K562 (cell line): ENCODE measurements at regions not wholly inside any gene's neighbourhood (a gene's known extent, or its start where the extent isn't known, plus 50 kb on each side); places are given as distances from the start of the nearest gene placed in this dataset.

Source experiments
- ATAC-seq: fragments of 200-7000 bp; cut with Tn5 transposase; 3 replicates; pipeline ENCODE4 v1.9.1; 2020; ENCODE audit warnings: moderate library complexity
- BruUV-seq: library from RNA; stranded (reverse); fragments of 400-500 nt; replicated peaks from 2 replicates; lab custom pipeline; 2021; lab: Mats Ljungman, UMichigan
- CTCF ChIA-PET: fragments of 300-600 bp; formaldehyde crosslinking; extraction: SDS; loops from one replicate; lab custom pipeline; 2021; ENCODE audit warnings: low intra/inter-chr PET ratio; lab: Yijun Ruan, JAX
- POLR2A ChIA-PET: fragments of 300-600, 350-650 bp; sonication (Branson Sonifier 250); formaldehyde crosslinking; extraction: SDS; loops from one replicate; lab custom pipeline; 2021; ENCODE audit warnings: antibody characterized with exemption, inconsistent platforms; lab: Yijun Ruan, JAX
- DNase-seq, 4 experiments: peaks; one replicate each; pipeline versions ENCODE4 v3.0.0 to v3.0.0-alpha.2; 2011 to 2018; ENCODE audit warnings: low spot score in 3 of 4, mixed read lengths in 3 of 4; ENCODE audit errors: extremely low read depth in 1 of 4
- FAIRE-seq: peaks from 2 replicates; lab custom pipeline; 2011; peaks lifted over from hg19 to GRCh38; lab: Jason Lieb, UNC
- H2AFZ ChIP-seq: 2 replicates; pipeline ENCODE4 v1.6.0; 2011; ENCODE audit warnings: low read depth, low read length, control low read depth, inconsistent platforms
- H3K27ac ChIP-seq: fragments of 200-600 bp; 3 replicates; pipeline ENCODE4 v1.8.0; 2011; ENCODE audit warnings: low read depth, mild to moderate bottlenecking, control low read depth, inconsistent platforms, low read length, moderate library complexity, mixed read lengths; ENCODE audit errors: extremely low read depth
- H3K27me3 ChIP-seq, 2 experiments: fragments of 300-600 bp in 1 of 2; 2 replicates in 1 of 2; 3 replicates in 1 of 2; pipeline versions ENCODE4 v1.6.0 to v1.8.0; 2011; ENCODE audit warnings: inconsistent platforms in 2 of 2, low read length in 2 of 2, mild to moderate bottlenecking in 1 of 2, mixed read lengths in 1 of 2, moderate library complexity in 1 of 2; ENCODE audit not compliant: control insufficient read depth in 2 of 2, insufficient read depth in 2 of 2
- H3K36me3 ChIP-seq: fragments of 300-600 bp; 3 replicates; pipeline ENCODE4 v1.8.0; 2011; ENCODE audit warnings: mild to moderate bottlenecking, low read length, inconsistent platforms; ENCODE audit not compliant: control insufficient read depth, insufficient read depth
- H3K4me1 ChIP-seq, 2 experiments: fragments of 200-600 bp in 1 of 2; replicated peaks in 1 of 2; 2 replicates in 1 of 2; 3 replicates in 1 of 2; pipeline versions ENCODE4 v1.5.1 to v1.8.0; 2011; ENCODE audit warnings: inconsistent platforms in 2 of 2, low read length in 2 of 2, mild to moderate bottlenecking in 1 of 2, mixed read lengths in 1 of 2, moderate library complexity in 1 of 2; ENCODE audit not compliant: control insufficient read depth in 2 of 2, insufficient read depth in 2 of 2
- H3K4me2 ChIP-seq: 2 replicates; pipeline ENCODE4 v1.6.1; 2011; ENCODE audit warnings: low read length, control low read depth, inconsistent platforms, mixed read lengths; ENCODE audit not compliant: insufficient read depth
- H3K4me3 ChIP-seq: fragments of 200-600 bp; sonication (generic), shearing (Covaris generic); 2 replicates; pipeline ENCODE4 v1.5.1; 2016; ENCODE audit warnings: control low read depth, inconsistent platforms
- H3K79me2 ChIP-seq: fragments of 200-600 bp; 3 replicates; pipeline ENCODE4 v1.8.0; 2011; ENCODE audit warnings: low read length, inconsistent platforms; ENCODE audit not compliant: control insufficient read depth, insufficient read depth
- H3K9ac ChIP-seq, 2 experiments: 2 replicates each; pipeline versions ENCODE4 v1.6.0 to v1.6.1; 2011; ENCODE audit warnings: low read depth in 2 of 2, low read length in 2 of 2, control low read depth in 1 of 2, inconsistent platforms in 1 of 2, mild to moderate bottlenecking in 1 of 2, mixed read lengths in 1 of 2; ENCODE audit not compliant: insufficient read depth in 1 of 2
- H3K9me1 ChIP-seq: one replicate; pipeline ENCODE4 v1.6.0; 2011; ENCODE audit warnings: inconsistent platforms, mild to moderate bottlenecking, low read length, moderate library complexity; ENCODE audit not compliant: control insufficient read depth, insufficient read depth
- H3K9me3 ChIP-seq: replicated peaks from 2 replicates; pipeline ENCODE4 v1.5.1; 2011; ENCODE audit warnings: low read depth, low read length, inconsistent platforms; ENCODE audit not compliant: control insufficient read depth, insufficient read depth
- H4K20me1 ChIP-seq: replicated peaks from 2 replicates; pipeline ENCODE4 v1.6.1; 2011; ENCODE audit warnings: low read length, inconsistent platforms, mixed read lengths; ENCODE audit not compliant: control insufficient read depth, insufficient read depth
- ARHGAP35 ChIP-seq: fragments of 450-650 bp; IDR thresholded peaks from 2 replicates; pipeline ENCODE4 v1.6.1; 2018; ENCODE audit not compliant: partially characterized antibody
- BRF2 ChIP-seq: IDR thresholded peaks from 3 replicates; pipeline ENCODE4 v1.6.1; 2011; ENCODE audit warnings: borderline replicate concordance, mild to moderate bottlenecking; ENCODE audit not compliant: insufficient read length, insufficient read depth
- CEBPG ChIP-seq, 3 experiments: fragments of 200-800 bp in 1 of 3; sonication (Bioruptor generic) in 1 of 3; sonication (generic) in 1 of 3; formaldehyde crosslinking in 1 of 3; IDR thresholded peaks in 2 of 3; conservative IDR thresholded peaks in 1 of 3; 2 replicates each; pipeline versions ENCODE4 v1.6.1 to v1.8.0; 2016 to 2022; ENCODE audit warnings: missing compliant biosample characterization in 2 of 3, missing genetic modification characterization in 2 of 3, mild to moderate bottlenecking in 1 of 3, missing genetic modification reagents in 1 of 3
- E2F5 ChIP-seq: sonication (generic); formaldehyde crosslinking; IDR thresholded peaks from 2 replicates; pipeline ENCODE4 v1.8.0; 2022; ENCODE audit warnings: mild to moderate bottlenecking, missing genetic modification reagents
- EHMT2 ChIP-seq: fragments of 450-650 bp; IDR thresholded peaks from 2 replicates; pipeline ENCODE4 v1.6.1; 2018; ENCODE audit warnings: antibody characterized with exemption
- ESRRA ChIP-seq: fragments of 450-650 bp; IDR thresholded peaks from 2 replicates; pipeline ENCODE4 v1.6.1; 2014; ENCODE audit warnings: low read depth, mild to moderate bottlenecking, moderate library complexity, borderline replicate concordance
- HEY1 ChIP-seq: fragments of 250-450 bp; sonication (Bioruptor Pico); IDR thresholded peaks from 2 replicates; pipeline ENCODE4 v1.5.0; 2020; ENCODE audit warnings: mild to moderate bottlenecking, moderate library complexity, borderline replicate concordance
- MAFK ChIP-seq: IDR thresholded peaks from 2 replicates; pipeline ENCODE4 v1.6.1; 2011; ENCODE audit warnings: low read length, improper control_type of control experiment
- MCM3 ChIP-seq: fragments of 450-650 bp; IDR thresholded peaks from 2 replicates; pipeline ENCODE4 v1.6.1; 2016
- NCOA4 ChIP-seq: fragments of 450-650 bp; IDR thresholded peaks from 2 replicates; pipeline ENCODE4 v1.6.1; 2018; ENCODE audit warnings: mild to moderate bottlenecking; ENCODE audit not compliant: partially characterized antibody
- PATZ1 ChIP-seq: fragments of 250-450 bp; sonication (Bioruptor Pico); IDR thresholded peaks from 2 replicates; pipeline ENCODE4 v1.5.0; 2020; ENCODE audit warnings: mild to moderate bottlenecking, borderline replicate concordance
- PKNOX1 ChIP-seq: fragments of 450-650 bp; IDR thresholded peaks from 2 replicates; pipeline ENCODE4 v1.6.1; 2016
- UBTF ChIP-seq, 2 experiments: IDR thresholded peaks; 2 replicates each; pipeline ENCODE4 v1.6.1; 2012; ENCODE audit warnings: improper control_type of control experiment in 2 of 2, low read depth in 2 of 2, low read length in 2 of 2, borderline replicate concordance in 1 of 2
- ZC3H11A ChIP-seq: IDR thresholded peaks from 2 replicates; pipeline ENCODE4 v1.6.1; 2012; ENCODE audit warnings: low read depth, low read length, improper control_type of control experiment
- ZSCAN32 ChIP-seq: fragments of 450-650 bp; formaldehyde crosslinking; IDR thresholded peaks from 2 replicates; pipeline ENCODE4 v1.4.0; 2020; ENCODE audit warnings: mild to moderate bottlenecking, moderate library complexity
- WGBS: fragments of 100-300 bp; shearing (Covaris generic); methylation state at CpG from one replicate; pipeline ENCODE4 v1.1.6; 2016; ENCODE audit warnings: low coverage, mixed read lengths; ENCODE audit not compliant: insufficient coverage; ENCODE audit errors: missing lambda C conversion rate; 5-methylcytosine and 5-hydroxymethylcytosine counted together
- in situ Hi-C: fragments of 300-500 bp; cut with MboI; formaldehyde crosslinking; loops from 4 replicates; pipeline ENCODE4 v1.15.0; 2018; ENCODE audit warnings: inconsistent platforms, mixed read lengths
- intact Hi-C: fragments of 100-400 bp; cut with micrococcal nuclease; formaldehyde crosslinking; loops from 2 replicates; pipeline ENCODE4 v1.14.2; 2022

- 45% methylated on average over 5 of the region's 5 CpGs for WGBS
- Histone ChIP-seq H2AFZ (no peak overlapping the region), H3K79me2 (no peaks in the 10 kb centered on the region), H3K9ac (no peak overlapping the region), H3K4me2 (no peak overlapping the region), H3K9me1 (no peaks in the 10 kb centered on the region), H3K36me3 (no peaks in the 10 kb centered on the region), H4K20me1 (no peaks in the 10 kb centered on the region), H3K27ac (no peak overlapping the region), H3K4me1 (no peaks in the 10 kb centered on the region), H3K9me3 (no peaks in the 10 kb centered on the region), H3K4me3 (no peak overlapping the region), H3K27me3 (no peaks in the 10 kb centered on the region)
- ChIA-PET CTCF (no interaction called here), POLR2A (no interaction called here)
- ATAC-seq (no peak), FAIRE-seq (no peak), DNase-seq (no peak)
- BruUV-seq, result no TSS peak
- in situ Hi-C loops, result no loop called here
- intact Hi-C loops, result no loop called here
- TF ChIP-seq ESRRA (no peak), ZC3H11A (no peak), MAFK (no peak), PKNOX1 (no peak), UBTF (IDR thresholded peaks at IDR 0.05; ENCODE audit: borderline replicate concordance in 1 of 2, low read depth in 2 of 2, low read length in 2 of 2) (no peak), MCM3 (no peak), ARHGAP35 (no peak), EHMT2 (no peak), PATZ1 (no peak), ZSCAN32 (CRISPR knock-in tag) (no peak), BRF2 (no peak), CEBPG (CRISPR knock-in tag; IDR thresholded peaks at IDR 0.05) (no peak), CEBPG (tag; conservative IDR thresholded peaks at IDR 0.05 in 1 of 2, IDR thresholded peaks at IDR 0.05 in 1 of 2) (no peak), NCOA4 (no peak), HEY1 (CRISPR knock-in tag) (no peak), E2F5 (CRISPR knock-in tag) (no peak)
These were observed 108.2 kb upstream of the MBNL1 start for GRCh38 chr3:152160350-152161011.
